ENCODE measurements at regions not wholly inside any gene's neighbourhood (a gene's known extent, or its start where the extent isn't known, plus 50 kb on each side); places are given as distances from the start of the nearest gene placed in this dataset.

- TF ChIP-seq YY1 (IDR thresholded peaks at IDR 0.05; ENCODE audit: insufficient read depth, insufficient read length), result no peak
- TF ChIP-seq SUZ12 (IDR thresholded peaks at IDR 0.05; ENCODE audit: extremely low read depth, insufficient read depth, insufficient read length), result no peak
Observed at GRCh38 chr5:110841137-110841536, 102.3 kb downstream of the SLC25A46 start.
